Right lobe of liver (tissue), 6 donors: ENCODE measurements at regions not wholly inside any gene's neighbourhood (a gene's known extent, or its start where the extent isn't known, plus 50 kb on each side); places are given as distances from the start of the nearest gene placed in this dataset.
"Not testable (repeated sequence)": the region's sequence is repeated elsewhere in the genome, so short reads cannot be mapped to it uniquely, and the experiment has no call there.

Experiments
- ATAC-seq, 4 donors: fragments of 200-7000 bp; cut with Tn5 transposase; one replicate each; pipeline ENCODE4 v1.9.1; 2020; ENCODE audit warnings: mild to moderate bottlenecking in 4 of 4, moderate library complexity in 4 of 4
- DNase-seq, 3 donors: peaks; one replicate each; pipeline ENCODE4 v3.0.0-alpha.2; 2020
- H3K27ac ChIP-seq, 3 donors: fragments of 200-600 bp; one replicate each; pipeline ENCODE4 v1.8.0; 2022
- H3K27me3 ChIP-seq, 2 donors: fragments of 200-600 bp; one replicate each; pipeline ENCODE4 v1.8.0; 2022
- H3K36me3 ChIP-seq, 4 donors: fragments of 200-600 bp; sonication (generic) in 1 of 4; one replicate each; pipeline versions ENCODE4 v1.5.1 to v1.8.0; 2017 to 2022; ENCODE audit warnings: control low read depth in 1 of 4
- H3K4me1 ChIP-seq, 4 donors: fragments of 200-600 bp; sonication (generic) in 1 of 4; one replicate each; pipeline versions ENCODE4 v1.5.1 to v1.8.0; 2017 to 2022; ENCODE audit warnings: control low read depth in 1 of 4
- H3K4me3 ChIP-seq, 3 donors: fragments of 200-600 bp; one replicate each; pipeline ENCODE4 v1.8.0; 2022
- H3K9me3 ChIP-seq, 4 donors: fragments of 200-600 bp; sonication (generic) in 1 of 4; one replicate each; pipeline versions ENCODE4 v1.5.1 to v1.8.0; 2017 to 2022; ENCODE audit warnings: control low read depth in 1 of 4
- POLR2A ChIP-seq: fragments of 450-650 bp; IDR thresholded peaks from one replicate; pipeline ENCODE4 v1.6.1; 2017; ENCODE audit warnings: antibody characterized with exemption, mild to moderate bottlenecking
- WGBS: methylation state at CpG from one replicate; pipeline ENCODE4 v1.1.6; 2018; ENCODE audit warnings: low coverage, low lambda C conversion rate; ENCODE audit not compliant: insufficient coverage; ENCODE audit errors: missing lambda C conversion rate; 5-methylcytosine and 5-hydroxymethylcytosine counted together
- intact Hi-C, 2 donors: fragments of 100-400 bp; cut with DNase I; formaldehyde crosslinking; loops; one replicate each; pipeline versions ENCODE4 v1.11.2 to v1.14.1; 2022
- TF ChIP-seq, protein P1 (sequence below), 4 donors: fragments of 200-600 bp in 3 of 4; fragments of 450-650 bp in 1 of 4; IDR thresholded peaks; one replicate each; pipeline versions ENCODE4 v1.5.1 to v1.8.0; 2016 to 2022; ENCODE audit warnings: antibody characterized with exemption in 4 of 4, mild to moderate bottlenecking in 2 of 4
- donor health status: DM: no; HTN: yes; CAD: no.
- donor health status: DM: no; HTN: no; CAD: no.
- donor health status: DM: no; HTN: no; CAD: no.
- donor health status: DM: no; HTN: yes; CAD: no.
- donor health status: DM: no; HTN: yes; CAD: no.

DNA sequence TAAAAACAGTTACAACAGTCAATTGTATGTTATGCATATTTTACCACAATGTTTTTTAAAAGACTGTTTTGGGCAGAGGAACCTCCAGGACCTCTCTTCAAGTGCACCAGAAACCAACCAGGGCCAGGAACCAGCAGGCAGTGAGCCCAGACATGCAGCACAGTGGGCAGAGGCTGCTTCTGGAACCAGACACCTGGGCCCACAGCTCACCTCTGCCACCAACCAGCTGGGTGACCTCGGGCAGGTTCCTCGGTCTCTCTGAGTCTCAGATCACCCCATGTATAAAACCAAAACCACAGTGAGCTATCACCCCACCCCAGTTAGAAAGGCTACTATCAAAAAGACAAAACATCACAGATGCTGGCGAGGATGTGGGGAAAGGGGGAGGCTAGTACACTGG, 161.0 kb downstream of the C16orf95 start:
- H3K9me3 ChIP-seq, result no peaks in the 10 kb centered on the region
- TF ChIP-seq, protein P1, sequence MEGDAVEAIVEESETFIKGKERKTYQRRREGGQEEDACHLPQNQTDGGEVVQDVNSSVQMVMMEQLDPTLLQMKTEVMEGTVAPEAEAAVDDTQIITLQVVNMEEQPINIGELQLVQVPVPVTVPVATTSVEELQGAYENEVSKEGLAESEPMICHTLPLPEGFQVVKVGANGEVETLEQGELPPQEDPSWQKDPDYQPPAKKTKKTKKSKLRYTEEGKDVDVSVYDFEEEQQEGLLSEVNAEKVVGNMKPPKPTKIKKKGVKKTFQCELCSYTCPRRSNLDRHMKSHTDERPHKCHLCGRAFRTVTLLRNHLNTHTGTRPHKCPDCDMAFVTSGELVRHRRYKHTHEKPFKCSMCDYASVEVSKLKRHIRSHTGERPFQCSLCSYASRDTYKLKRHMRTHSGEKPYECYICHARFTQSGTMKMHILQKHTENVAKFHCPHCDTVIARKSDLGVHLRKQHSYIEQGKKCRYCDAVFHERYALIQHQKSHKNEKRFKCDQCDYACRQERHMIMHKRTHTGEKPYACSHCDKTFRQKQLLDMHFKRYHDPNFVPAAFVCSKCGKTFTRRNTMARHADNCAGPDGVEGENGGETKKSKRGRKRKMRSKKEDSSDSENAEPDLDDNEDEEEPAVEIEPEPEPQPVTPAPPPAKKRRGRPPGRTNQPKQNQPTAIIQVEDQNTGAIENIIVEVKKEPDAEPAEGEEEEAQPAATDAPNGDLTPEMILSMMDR (IDR thresholded peaks at IDR 0.05), result no peak
- no peak for TF ChIP-seq POLR2A
- DNase-seq (no peak), ATAC-seq (no peak)
- intact Hi-C loops, result no loop called here
- no peaks in the 10 kb centered on the region for H3K4me1 ChIP-seq
- no peaks in the 10 kb centered on the region for H3K36me3 ChIP-seq
- H3K27me3 ChIP-seq, result no peaks in the 10 kb centered on the region
- 100% methylated on average over 2 of the region's 3 CpGs for WGBS
- no peak overlapping the region for H3K27ac ChIP-seq
- no peak overlapping the region for H3K4me3 ChIP-seq

DNA sequence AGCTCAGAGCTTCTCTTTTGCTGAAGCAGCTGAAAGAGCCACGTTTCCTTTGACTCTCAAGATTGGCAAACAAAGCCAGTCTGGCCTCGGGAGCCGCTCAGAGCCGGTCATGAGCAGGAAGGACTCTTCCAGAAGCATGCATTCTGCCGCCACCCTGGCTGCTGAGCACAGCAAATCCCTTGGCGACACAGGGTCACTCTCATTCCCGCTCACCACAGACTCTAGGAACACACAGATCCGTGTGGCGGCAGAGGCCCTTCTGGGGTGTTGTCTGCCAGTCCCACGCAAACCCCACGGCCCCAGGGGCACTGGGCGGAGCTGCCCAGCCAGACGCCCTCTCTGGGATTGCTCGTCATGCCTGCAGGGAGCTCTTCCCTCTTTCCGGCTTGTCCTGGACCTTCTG, 157.0 kb downstream of the C16orf95 start:
- WGBS, result 80% methylated on average over 1 of the region's 15 CpGs
- peak; percentile 76 to 90 (median 83) for ATAC-seq
- no peak for TF ChIP-seq POLR2A
- TF ChIP-seq, protein P1 (IDR thresholded peaks at IDR 0.05), result no peak
- no peaks in the 10 kb centered on the region for H3K4me1 ChIP-seq
- no peak overlapping the region for H3K4me3 ChIP-seq
- no peaks in the 10 kb centered on the region for H3K36me3 ChIP-seq
- peak in 2 of 3 donors; percentile 38 to 65 for DNase-seq
- intact Hi-C loops, result no loop called here
- H3K27ac ChIP-seq, result no peak overlapping the region
- no peaks in the 10 kb centered on the region for H3K9me3 ChIP-seq
- H3K27me3 ChIP-seq, result no peaks in the 10 kb centered on the region

DNA sequence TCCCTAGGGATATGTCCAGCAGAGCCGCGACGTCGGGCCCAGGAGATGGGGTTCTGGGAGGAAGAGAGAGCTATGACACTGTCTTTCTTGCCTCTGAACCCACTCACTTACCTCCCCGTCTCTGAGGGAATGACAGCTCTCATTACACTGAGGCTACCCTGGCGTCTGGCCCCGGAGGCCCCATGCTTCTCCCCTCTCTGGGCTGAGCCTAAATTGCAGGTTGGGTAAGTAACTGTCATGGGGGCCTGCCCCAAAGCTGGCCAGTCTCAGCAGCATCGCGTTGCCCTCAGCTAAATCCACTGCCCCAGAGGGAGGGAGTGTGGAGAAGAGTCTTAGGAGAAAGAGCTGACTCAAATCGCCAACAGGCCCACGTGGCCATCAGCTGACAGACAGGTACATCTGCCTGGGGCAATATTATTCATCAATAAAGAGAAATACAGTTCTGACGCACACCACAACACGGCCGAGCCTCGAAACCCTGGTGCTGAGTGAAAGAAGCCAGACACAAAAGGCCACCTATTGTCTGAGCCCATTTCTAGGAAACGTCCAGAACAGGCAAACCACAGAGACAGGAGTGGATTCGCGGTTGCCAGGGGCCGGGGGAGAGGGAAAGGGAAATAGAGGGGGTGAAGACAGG, 156.4 kb downstream of the C16orf95 start:
- TF ChIP-seq POLR2A, result no peak
- TF ChIP-seq, protein P1 (IDR thresholded peaks at IDR 0.05), result no peak
- Histone ChIP-seq H3K9me3 (no peaks in the 10 kb centered on the region), H3K27me3 (no peaks in the 10 kb centered on the region), H3K4me1 (no peaks in the 10 kb centered on the region), H3K36me3 (no peaks in the 10 kb centered on the region), H3K4me3 (no peak overlapping the region), H3K27ac (no peak overlapping the region)
- 61% methylated on average over 14 of the region's 19 CpGs for WGBS
- intact Hi-C loops, result no loop called here
- DNase-seq (peak in 1 of 3 donors; percentile 27), ATAC-seq (no peak)

DNA sequence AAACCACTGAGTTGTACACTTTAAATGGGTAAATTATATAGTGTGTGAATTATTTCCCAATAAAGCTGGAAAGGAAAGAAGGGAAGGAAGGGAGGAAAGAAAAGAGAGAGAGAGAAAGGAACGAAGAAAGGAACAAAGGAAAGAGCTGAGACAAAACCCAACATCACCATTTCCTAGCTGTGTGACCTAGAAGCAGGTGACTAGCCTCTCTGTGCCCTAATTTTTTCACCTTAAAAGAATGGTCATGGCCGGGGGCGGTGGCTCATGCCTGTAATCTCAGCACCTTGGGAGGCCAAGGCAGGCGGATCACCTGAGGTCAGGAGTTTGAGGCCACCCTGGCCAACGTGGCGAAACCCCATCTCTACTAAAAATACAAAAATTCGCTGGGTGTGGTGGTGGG, 155.8 kb downstream of the C16orf95 start:
- 55% methylated on average over 3 of the region's 7 CpGs for WGBS
- H3K4me1 ChIP-seq, DNase-seq, intact Hi-C loops, H3K4me3 ChIP-seq, H3K9me3 ChIP-seq, ATAC-seq, H3K27me3 ChIP-seq, H3K36me3 ChIP-seq, H3K27ac ChIP-seq: not testable (repeated sequence)

DNA sequence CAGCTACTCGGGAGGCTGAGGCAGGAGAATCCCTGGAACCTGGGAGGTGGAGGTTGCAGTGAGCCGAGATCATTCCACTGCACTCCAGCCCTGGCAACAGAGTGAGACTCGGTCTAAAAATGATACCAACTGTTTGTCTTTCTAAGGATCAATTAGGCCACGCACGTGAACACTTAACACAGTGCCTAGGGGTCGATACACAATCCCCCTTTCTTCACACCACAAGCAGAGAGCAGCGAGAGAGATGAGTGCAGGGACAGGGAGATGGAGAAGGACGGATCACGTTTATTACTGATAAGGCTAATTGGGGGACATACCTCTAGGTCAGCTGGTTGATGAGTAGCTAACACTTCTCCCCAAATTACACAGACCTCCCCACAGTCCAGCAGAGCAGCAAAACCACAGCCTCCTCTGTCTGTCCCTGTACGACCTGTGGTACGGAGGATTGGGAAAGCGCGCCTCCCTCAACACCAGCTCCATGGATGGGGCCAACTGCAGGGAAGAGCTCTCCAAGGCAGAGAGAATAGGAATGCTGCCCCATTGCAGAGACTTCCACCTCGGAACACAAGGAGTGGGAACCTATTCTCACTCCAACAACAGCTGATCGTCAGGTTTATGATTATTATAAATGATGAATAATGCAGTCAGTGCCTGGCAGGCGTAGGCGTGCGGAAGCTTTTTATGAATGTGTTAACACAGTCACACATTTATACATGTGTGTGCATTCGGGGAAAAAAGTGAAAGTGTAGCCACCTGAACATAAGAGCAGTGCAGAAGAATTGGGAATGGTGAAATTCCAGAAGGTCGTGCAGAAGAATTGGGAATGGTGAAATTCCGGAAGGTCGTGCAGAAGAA, 155.1 kb downstream of the C16orf95 start:
- ATAC-seq, result no peak
- intact Hi-C loops, result no loop called here
- Histone ChIP-seq H3K4me3 (no peak overlapping the region), H3K36me3 (no peaks in the 10 kb centered on the region), H3K9me3 (no peaks in the 10 kb centered on the region), H3K27ac (no peak overlapping the region), H3K4me1 (no peaks in the 10 kb centered on the region), H3K27me3 (no peaks in the 10 kb centered on the region)
- TF ChIP-seq, protein P1 (IDR thresholded peaks at IDR 0.05), result no peak
- TF ChIP-seq POLR2A, result no peak
- peak in 1 of 3 donors; percentile 26 for DNase-seq
- 69% methylated on average over 20 of the region's 22 CpGs for WGBS

DNA sequence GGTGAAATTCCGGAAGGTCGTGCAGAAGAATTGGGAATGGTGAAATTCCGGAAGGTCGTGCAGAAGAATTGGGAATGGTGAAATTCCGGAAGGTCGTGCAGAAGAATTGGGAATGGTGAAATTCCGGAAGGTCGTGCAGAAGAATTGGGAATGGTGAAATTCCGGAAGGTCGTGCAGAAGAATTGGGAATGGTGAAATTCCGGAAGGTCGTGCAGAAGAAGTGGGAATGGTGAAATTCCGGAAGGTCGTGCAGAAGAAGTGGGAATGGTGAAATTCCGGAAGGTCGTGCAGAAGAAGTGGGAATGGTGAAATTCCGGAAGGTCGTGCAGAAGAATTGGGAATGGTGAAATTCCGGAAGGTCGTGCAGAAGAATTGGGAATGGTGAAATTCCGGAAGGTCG, 154.4 kb downstream of the C16orf95 start:
- H3K36me3 ChIP-seq, H3K27ac ChIP-seq, H3K4me3 ChIP-seq, ATAC-seq, H3K27me3 ChIP-seq, H3K4me1 ChIP-seq, intact Hi-C loops, H3K9me3 ChIP-seq, DNase-seq: not testable (repeated sequence)
- WGBS, result 81% methylated on average over 4 of the region's 22 CpGs
